GM12801 (cell line): ENCODE measurements at regions not wholly inside any gene's neighbourhood (a gene's known extent, or its start where the extent isn't known, plus 50 kb on each side); places are given as distances from the start of the nearest gene placed in this dataset.

Source experiments
- CTCF ChIP-seq: IDR thresholded peaks from one replicate; pipeline ENCODE4 v1.5.1; 2011; ENCODE audit warnings: control low read depth; ENCODE audit not compliant: insufficient read length; ENCODE audit errors: extremely low read depth

- no peak for TF ChIP-seq CTCF
These were observed 109.8 kb upstream of the ARID2 start for GRCh38 chr12:45619736-45620135.

- no peak for TF ChIP-seq CTCF
These were observed 107.8 kb upstream of the ARID2 start for GRCh38 chr12:45621703-45622102.

- TF ChIP-seq CTCF = no peak
These were observed 107.1 kb upstream of the ARID2 start for GRCh38 chr12:45622210-45622937.

- no peak for TF ChIP-seq CTCF
These were observed 106.3 kb upstream of the ARID2 start for GRCh38 chr12:45623221-45623620.

GRCh38 chr12:45623940-45624339 lies 105.6 kb upstream of the ARID2 start:
- TF ChIP-seq CTCF = no peak

- TF ChIP-seq CTCF = no peak
These were observed 102.5 kb upstream of the ARID2 start for GRCh38 chr12:45626965-45627364.

GRCh38 chr12:45627407-45628069 lies 102.0 kb upstream of the ARID2 start:
- TF ChIP-seq CTCF = no peak
